Stimulated activated CD4-positive, alpha-beta T cell treated with anti-CD3 and anti-CD28 coated beads, TNF-alpha, amount 100 ng/mL, for 24 hours (primary cell): ENCODE measurements at regions not wholly inside any gene's neighbourhood (a gene's known extent, or its start where the extent isn't known, plus 50 kb on each side); places are given as distances from the start of the nearest gene placed in this dataset.
A peak's percentile ranks its signal among the peaks of the same experiment; 100 is the strongest.
"Not testable (repeated sequence)": the region's sequence is repeated elsewhere in the genome, so short reads cannot be mapped to it uniquely, and the experiment has no call there.

Experiments used
- DNase-seq, 3 experiments: peaks; one replicate each; pipeline ENCODE4 v3.0.0-alpha.2; 2020; ENCODE audit warnings: low read depth in 3 of 3

GRCh38 chr5:160479220-160479619, 57.6 kb downstream of the PTTG1 start:
- no peak for DNase-seq

GRCh38 chr5:160479926-160480325, 58.3 kb downstream of the PTTG1 start:
- DNase-seq, result no peak

- no peak for DNase-seq
Measured at GRCh38 chr5:160480652-160481051, 59.0 kb downstream of the PTTG1 start.

GRCh38 chr5:160484678-160485077, 63.0 kb downstream of the PTTG1 start:
- DNase-seq, result no peak

- no peak for DNase-seq
Measured at GRCh38 chr5:160485364-160485969, 63.8 kb downstream of the PTTG1 start.

- no peak for DNase-seq
Measured at GRCh38 chr5:160486573-160486972, 64.9 kb downstream of the PTTG1 start.

GRCh38 chr5:160488394-160489325, 67.0 kb downstream of the PTTG1 start:
- no peak for DNase-seq

- no peak for DNase-seq
Measured at GRCh38 chr5:160491438-160491837, 69.8 kb downstream of the PTTG1 start.

- no peak for DNase-seq
Measured at GRCh38 chr5:160492565-160492964, 70.9 kb downstream of the PTTG1 start.

- no peak for DNase-seq
Measured at GRCh38 chr5:160493806-160494338, 72.2 kb downstream of the PTTG1 start.

- no peak for DNase-seq
Measured at GRCh38 chr5:160494451-160494850, 72.8 kb downstream of the PTTG1 start.

- DNase-seq, result no peak
Measured at GRCh38 chr5:160496334-160496733, 74.7 kb downstream of the PTTG1 start.

- DNase-seq, result no peak
Measured at GRCh38 chr5:160496784-160497183, 75.1 kb downstream of the PTTG1 start.

- DNase-seq, result no peak
Measured at GRCh38 chr5:160497878-160498277, 76.2 kb downstream of the PTTG1 start.

GRCh38 chr5:160498441-160499043, 76.9 kb downstream of the PTTG1 start:
- not testable (repeated sequence) for DNase-seq

- no peak for DNase-seq
Measured at GRCh38 chr5:160500786-160501779, 79.4 kb downstream of the PTTG1 start.

- no peak for DNase-seq
Measured at GRCh38 chr5:160504906-160505305, 83.3 kb downstream of the PTTG1 start.

- DNase-seq, result peak; percentile 36 to 57 (median 44)
Measured at GRCh38 chr5:160506006-160507004, 84.7 kb downstream of the PTTG1 start.

GRCh38 chr5:160507221-160507721, 85.6 kb downstream of the PTTG1 start:
- peak; percentile 7 to 31 (median 15) for DNase-seq
